HCT116 (cell line): ENCODE measurements at regions not wholly inside any gene's neighbourhood (a gene's known extent, or its start where the extent isn't known, plus 50 kb on each side); places are given as distances from the start of the nearest gene placed in this dataset.

Source experiments
- ATAC-seq: fragments of 200-7000 bp; cut with Tn5 transposase; 2 replicates; pipeline ENCODE4 v1.9.1; 2020; ENCODE audit warnings: mild to moderate bottlenecking, moderate library complexity
- BruUV-seq: library from RNA; stranded (reverse); fragments of 400-500 nt; replicated peaks from 2 replicates; lab custom pipeline; 2021; lab: Mats Ljungman, UMichigan
- CTCF ChIA-PET: fragments of 300-600 bp; sonication (Branson Sonifier 250); formaldehyde crosslinking; loops from one replicate; lab custom pipeline; 2021; ENCODE audit warnings: antibody characterized with exemption; lab: Charles Lee
- POLR2A ChIA-PET: fragments of 300-600, 350-600 bp; sonication (Branson Sonifier 250); formaldehyde crosslinking; loops from one replicate; lab custom pipeline; 2021; ENCODE audit warnings: antibody characterized with exemption; lab: Charles Lee
- RAD21 ChIA-PET, 2 experiments: fragments of 300-600 bp; sonication (Branson Sonifier 250); formaldehyde crosslinking; loops; one replicate each; lab custom pipeline; 2023; ENCODE audit warnings: low total read pairs in 2 of 2; ENCODE audit not compliant: uncharacterized antibody in 2 of 2, unreplicated experiment in 2 of 2, low non-redundant PET in 1 of 2; lab: Charles Lee
- DNase-seq: peaks from one replicate; pipeline ENCODE4 v3.0.0-alpha.2; 2010; ENCODE audit warnings: low read depth, low spot score
- H2AFZ ChIP-seq: fragments of 200-600 bp; shearing (Covaris generic), sonication (generic); 2 replicates; pipeline ENCODE4 v1.6.1; 2017; ENCODE audit warnings: low read depth, mixed run types, mixed read lengths, antibody characterized with exemption, low read length; ENCODE audit not compliant: poor library complexity, severe bottlenecking
- H3K27ac ChIP-seq: 2 replicates; pipeline ENCODE4 v1.5.1; 2012; ENCODE audit warnings: low read depth, low read length
- H3K27me3 ChIP-seq: fragments of 200-600 bp; sonication (generic); 2 replicates; pipeline ENCODE4 v1.6.1; 2016; ENCODE audit warnings: mixed run types, low read length, mixed read lengths; ENCODE audit not compliant: insufficient read depth
- H3K36me3 ChIP-seq, 2 experiments: fragments of 200-500 bp in 1 of 2; fragments of 200-600 bp in 1 of 2; sonication (Bioruptor generic) in 1 of 2; sonication (generic) in 1 of 2; 2 replicates each; pipeline versions ENCODE4 v1.5.1 to v1.6.1; 2014 to 2016; ENCODE audit warnings: low read length in 2 of 2, inconsistent platforms in 1 of 2, mixed read lengths in 1 of 2, mixed run types in 1 of 2; ENCODE audit not compliant: insufficient read depth in 2 of 2, control insufficient read depth in 1 of 2
- H3K4me1 ChIP-seq, 2 experiments: fragments of 200-600 bp in 1 of 2; sonication (generic) in 1 of 2; 2 replicates each; pipeline versions ENCODE4 v1.5.1 to v1.6.1; 2012 to 2017; ENCODE audit warnings: low read length in 2 of 2, inconsistent platforms in 1 of 2, mild to moderate bottlenecking in 1 of 2, mixed read lengths in 1 of 2, mixed run types in 1 of 2, moderate library complexity in 1 of 2; ENCODE audit not compliant: insufficient read depth in 2 of 2, control insufficient read depth in 1 of 2
- H3K4me2 ChIP-seq: fragments of 200-600 bp; sonication (generic); 2 replicates; pipeline ENCODE4 v1.6.1; 2017; ENCODE audit warnings: mixed run types, low read length, mixed read lengths
- H3K4me3 ChIP-seq, 2 experiments: fragments of 200-600 bp in 1 of 2; sonication (generic) in 1 of 2; replicated peaks in 1 of 2; 2 replicates each; pipeline ENCODE4 v1.5.1; 2011 to 2016; ENCODE audit warnings: low read length in 2 of 2, control low read depth in 1 of 2, low read depth in 1 of 2, mild to moderate bottlenecking in 1 of 2, mixed read lengths in 1 of 2, mixed run types in 1 of 2
- H3K79me2 ChIP-seq: fragments of 200-600 bp; sonication (generic); 2 replicates; pipeline ENCODE4 v1.6.1; 2017; ENCODE audit warnings: mild to moderate bottlenecking, mixed run types, low read length, moderate library complexity, mixed read lengths; ENCODE audit not compliant: insufficient read depth
- H3K9ac ChIP-seq: fragments of 200-600 bp; sonication (generic); 2 replicates; pipeline ENCODE4 v1.6.1; 2016; ENCODE audit warnings: low read length, mixed read lengths
- H3K9me2 ChIP-seq: fragments of 200-600 bp; sonication (generic), shearing (Covaris generic); 2 replicates; pipeline ENCODE4 v1.6.1; 2017; ENCODE audit warnings: mixed run types, mild to moderate bottlenecking, moderate library complexity; ENCODE audit not compliant: insufficient read depth
- H3K9me3 ChIP-seq, 2 experiments: fragments of 200-500 bp in 1 of 2; fragments of 200-600 bp in 1 of 2; sonication (Bioruptor generic) in 1 of 2; sonication (generic) in 1 of 2; 2 replicates each; pipeline ENCODE4 v1.6.1; 2014 to 2017; ENCODE audit warnings: low read length in 2 of 2, mixed read lengths in 2 of 2, inconsistent platforms in 1 of 2, low read depth in 1 of 2, mild to moderate bottlenecking in 1 of 2, mixed run types in 1 of 2, moderate library complexity in 1 of 2; ENCODE audit not compliant: control insufficient read depth in 1 of 2, insufficient read depth in 1 of 2
- H4K20me1 ChIP-seq: fragments of 200-600 bp; sonication (generic), shearing (Covaris generic); 2 replicates; pipeline ENCODE4 v1.6.1; 2017; ENCODE audit warnings: mixed run types, mild to moderate bottlenecking, moderate library complexity; ENCODE audit not compliant: insufficient read depth
- CBX3 ChIP-seq: IDR thresholded peaks from 2 replicates; pipeline ENCODE4 v1.6.1; 2012; ENCODE audit warnings: low read depth
- ELF1 ChIP-seq: IDR thresholded peaks from 2 replicates; pipeline ENCODE4 v1.6.1; 2012; ENCODE audit warnings: low read depth, borderline replicate concordance
- EZH2 ChIP-seq: fragments of 200-600 bp; sonication (generic); IDR thresholded peaks from 2 replicates; pipeline ENCODE4 v1.6.1; 2017; ENCODE audit warnings: antibody characterized with exemption, mixed run types
- FOSL1 ChIP-seq: IDR thresholded peaks from 2 replicates; pipeline ENCODE4 v1.6.1; 2012; ENCODE audit warnings: low read depth
- JUND ChIP-seq: IDR thresholded peaks from 2 replicates; pipeline ENCODE4 v1.6.1; 2012
- RAD21 ChIP-seq: IDR thresholded peaks from 2 replicates; pipeline ENCODE4 v1.6.1; 2012; ENCODE audit warnings: low read depth, mild to moderate bottlenecking
- SP1 ChIP-seq: IDR thresholded peaks from 2 replicates; pipeline ENCODE4 v1.6.1; 2012; ENCODE audit warnings: low read depth
- TCF7L2 ChIP-seq: IDR thresholded peaks from 2 replicates; pipeline ENCODE4 v1.7.0; 2011; ENCODE audit warnings: borderline replicate concordance, inconsistent platforms; ENCODE audit not compliant: insufficient read depth, insufficient read length; ENCODE audit errors: extremely low read depth
- YY1 ChIP-seq: IDR thresholded peaks from 2 replicates; pipeline ENCODE4 v1.6.1; 2011; ENCODE audit warnings: low read length, low read depth, moderate library complexity, mild to moderate bottlenecking; ENCODE audit not compliant: insufficient replicate concordance; ENCODE audit errors: extremely low read depth
- ZNF274 ChIP-seq: fragments of 200-500 bp; sonication (Bioruptor generic); IDR thresholded peaks from 2 replicates; pipeline ENCODE4 v1.6.1; 2014; ENCODE audit warnings: mild to moderate bottlenecking, low read depth, low read length, inconsistent platforms
- intact Hi-C: fragments of 100-400 bp; cut with micrococcal nuclease; formaldehyde crosslinking; loops from 2 replicates; pipeline ENCODE4 v1.10.0; 2022
- TF ChIP-seq, protein P1 (sequence below): IDR thresholded peaks from 2 replicates; pipeline ENCODE4 v1.6.1; 2012
- TF ChIP-seq, protein P2 (sequence below): IDR thresholded peaks from 2 replicates; pipeline ENCODE4 v1.6.1; 2012

DNA sequence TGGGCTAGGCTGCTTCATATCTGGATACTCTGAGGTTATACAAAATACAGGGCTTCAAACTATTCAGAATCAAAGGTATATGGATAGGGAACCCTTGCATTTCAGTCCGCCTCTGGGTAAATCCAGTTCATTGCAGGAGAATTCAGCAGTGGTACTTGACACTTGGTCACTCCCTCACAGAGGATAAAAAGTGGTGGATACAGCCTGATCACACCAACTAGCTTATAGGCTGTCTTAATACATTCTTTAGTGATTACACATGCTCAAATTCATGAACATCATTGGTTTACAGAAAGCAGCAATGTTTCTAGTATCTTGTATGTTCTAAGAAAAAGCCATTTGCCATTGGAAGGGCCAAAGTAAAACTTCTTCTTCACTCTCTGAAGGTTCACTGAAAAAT lies 104.8 kb upstream of the PDE5A start (continued):
- TF ChIP-seq, protein P1, sequence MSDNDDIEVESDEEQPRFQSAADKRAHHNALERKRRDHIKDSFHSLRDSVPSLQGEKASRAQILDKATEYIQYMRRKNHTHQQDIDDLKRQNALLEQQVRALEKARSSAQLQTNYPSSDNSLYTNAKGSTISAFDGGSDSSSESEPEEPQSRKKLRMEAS = no peak
- TF ChIP-seq FOSL1 = no peak
- TF ChIP-seq TCF7L2 = no peak
- TF ChIP-seq, protein P2, sequence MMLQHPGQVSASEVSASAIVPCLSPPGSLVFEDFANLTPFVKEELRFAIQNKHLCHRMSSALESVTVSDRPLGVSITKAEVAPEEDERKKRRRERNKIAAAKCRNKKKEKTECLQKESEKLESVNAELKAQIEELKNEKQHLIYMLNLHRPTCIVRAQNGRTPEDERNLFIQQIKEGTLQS = no peak
- no peak for TF ChIP-seq SP1
- TF ChIP-seq CBX3 = no peak

DNA sequence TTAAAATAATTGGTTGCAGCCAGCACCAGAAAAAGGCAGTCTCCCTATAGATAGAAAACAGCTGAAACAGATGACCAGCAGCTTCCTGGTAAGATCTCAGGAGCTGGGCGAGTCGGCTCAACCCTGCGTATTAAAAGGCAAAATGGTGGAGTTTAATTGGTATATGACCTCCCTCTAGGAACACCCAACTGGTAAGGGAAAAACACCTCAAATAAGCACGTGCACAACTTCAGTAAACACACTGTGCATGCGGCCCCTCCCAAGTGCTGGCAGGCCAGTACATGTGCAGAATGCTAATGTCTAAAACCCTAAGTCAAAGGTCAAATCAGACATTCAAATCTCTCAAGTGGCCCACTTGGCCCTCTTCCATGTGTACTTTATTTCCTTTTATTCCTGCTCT lies 103.2 kb upstream of the PDE5A start:
- H3K9ac ChIP-seq = no peak overlapping the region

More for the DNA sequence above, 103.2 kb upstream of the PDE5A start:
- BruUV-seq = no TSS peak
- H3K79me2 ChIP-seq = no peaks in the 10 kb centered on the region
- no peaks in the 10 kb centered on the region for H4K20me1 ChIP-seq
- intact Hi-C loops = no loop called here
- RAD21 ChIA-PET = no interaction called here
- H3K9me3 ChIP-seq = no peaks in the 10 kb centered on the region
- H3K27me3 ChIP-seq = no peaks in the 10 kb centered on the region
- no peak overlapping the region for H3K4me2 ChIP-seq
- ATAC-seq = no peak
- CTCF ChIA-PET = no interaction called here
- no peaks in the 10 kb centered on the region for H3K9me2 ChIP-seq
- DNase-seq = no peak
- H3K4me3 ChIP-seq = no peak overlapping the region
- POLR2A ChIA-PET = no interaction called here
- H2AFZ ChIP-seq = no peak overlapping the region
- TF ChIP-seq FOSL1 = no peak
- no peak for TF ChIP-seq ZNF274
- TF ChIP-seq JUND = no peak
- TF ChIP-seq EZH2 = no peak
- TF ChIP-seq, protein P1 = no peak
- no peak for TF ChIP-seq YY1
- TF ChIP-seq, protein P2 = no peak
- no peak for TF ChIP-seq ELF1
- no peak for TF ChIP-seq RAD21
- TF ChIP-seq TCF7L2 = no peak
- H3K27ac ChIP-seq = no peak overlapping the region
- no peaks in the 10 kb centered on the region for H3K36me3 ChIP-seq
- peaks cover 0 to 15% of the 10 kb centered on the region in 2 experiments; a peak in 2 of 4 replicates for H3K4me1 ChIP-seq
